KMS-11 (cell line): ENCODE measurements at regions not wholly inside any gene's neighbourhood (a gene's known extent, or its start where the extent isn't known, plus 50 kb on each side); places are given as distances from the start of the nearest gene placed in this dataset.

Source experiments
- H2AFZ ChIP-seq: fragments of 200-600 bp; sonication (generic); 2 replicates; pipeline ENCODE4 v1.6.1; 2016; ENCODE audit warnings: antibody characterized with exemption, mixed run types, low read depth
- H3K27ac ChIP-seq: fragments of 200-600 bp; sonication (generic); 2 replicates; pipeline ENCODE4 v1.6.1; 2016; ENCODE audit warnings: mild to moderate bottlenecking, mixed run types
- H3K27me3 ChIP-seq: fragments of 200-600 bp; sonication (generic); 2 replicates; pipeline ENCODE4 v1.6.1; 2017; ENCODE audit warnings: mild to moderate bottlenecking, low read depth, mixed run types, moderate library complexity; ENCODE audit not compliant: insufficient read depth
- H3K36me3 ChIP-seq: fragments of 200-600 bp; sonication (generic); 2 replicates; pipeline ENCODE4 v1.6.1; 2017; ENCODE audit warnings: mild to moderate bottlenecking, mixed run types; ENCODE audit not compliant: insufficient read depth
- H3K4me1 ChIP-seq: fragments of 200-600 bp; sonication (generic); 2 replicates; pipeline ENCODE4 v1.6.1; 2016; ENCODE audit warnings: mild to moderate bottlenecking, low read depth, mixed run types; ENCODE audit not compliant: poor library complexity, severe bottlenecking
- H3K4me2 ChIP-seq: fragments of 200-600 bp; sonication (generic); 2 replicates; pipeline ENCODE4 v1.7.0; 2016; ENCODE audit warnings: mild to moderate bottlenecking, mixed run types
- H3K4me3 ChIP-seq: fragments of 200-600 bp; sonication (generic); IDR thresholded peaks from 2 replicates; pipeline ENCODE4 v1.6.1; 2017; ENCODE audit warnings: low read depth, low read length, mixed read lengths; ENCODE audit not compliant: insufficient read depth
- H3K79me2 ChIP-seq: fragments of 200-600 bp; sonication (generic); 2 replicates; pipeline ENCODE4 v1.6.1; 2016; ENCODE audit warnings: low read depth, mixed run types; ENCODE audit not compliant: insufficient read depth
- H3K9ac ChIP-seq: fragments of 200-600 bp; sonication (generic); 2 replicates; pipeline ENCODE4 v1.6.1; 2016; ENCODE audit warnings: mild to moderate bottlenecking, mixed run types
- H4K20me1 ChIP-seq: fragments of 200-600 bp; sonication (generic); 2 replicates; pipeline ENCODE4 v1.6.1; 2016; ENCODE audit warnings: mild to moderate bottlenecking, mixed run types; ENCODE audit not compliant: insufficient read depth
- TF ChIP-seq, protein P1 (sequence below): fragments of 200-600 bp; sonication (generic); conservative IDR thresholded peaks from 2 replicates; pipeline ENCODE4 v1.6.1; 2017; ENCODE audit warnings: low read depth, mild to moderate bottlenecking, antibody characterized with exemption, low read length, moderate library complexity, mixed read lengths

DNA sequence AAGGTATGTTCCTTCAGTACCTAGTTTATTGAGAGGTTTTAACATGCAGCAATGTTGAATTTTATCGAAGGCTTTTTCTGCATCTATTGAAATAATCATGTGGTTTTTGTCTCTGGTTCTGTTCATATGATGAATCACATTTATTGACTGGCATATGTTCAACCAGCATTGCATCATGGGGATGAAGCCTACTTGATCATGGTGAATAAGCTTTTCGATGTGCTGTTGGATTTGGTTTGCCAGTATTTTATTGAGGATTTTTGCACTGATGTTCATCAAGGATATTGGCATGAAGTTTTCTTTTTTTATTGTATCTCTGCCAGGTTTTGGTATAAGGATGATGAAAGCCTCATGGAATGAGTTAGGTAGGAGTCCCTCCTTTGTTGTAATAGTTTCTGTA, 204.0 kb upstream of the GNAI1 start:
- Histone ChIP-seq H2AFZ (no peak overlapping the region), H3K4me2 (no peak overlapping the region)

DNA sequence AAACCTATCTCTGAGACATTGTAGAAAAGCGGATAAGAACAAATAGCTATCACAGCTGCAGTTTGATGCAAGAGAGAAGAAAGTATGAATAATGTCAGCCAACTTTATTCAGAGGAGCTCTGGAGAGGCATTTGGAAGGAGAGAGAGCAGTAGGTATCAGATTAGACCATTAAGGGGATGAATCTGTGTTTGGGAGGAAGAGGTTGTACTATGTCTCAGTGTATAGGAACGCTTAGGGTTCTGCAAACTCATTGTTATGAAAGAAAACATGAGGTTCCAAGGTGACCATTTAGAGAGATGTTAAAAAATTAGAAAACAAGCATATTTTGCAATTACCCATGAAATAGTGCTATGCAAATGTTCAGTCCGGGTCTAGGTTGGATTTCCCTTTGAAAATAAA, 207.5 kb upstream of the GNAI1 start:
- Histone ChIP-seq H3K4me1 (no peaks in the 10 kb centered on the region), H3K79me2 (no peaks in the 10 kb centered on the region), H4K20me1 (no peaks in the 10 kb centered on the region), H3K36me3 (no peaks in the 10 kb centered on the region), H3K27me3 (no peaks in the 10 kb centered on the region), H2AFZ (no peak overlapping the region), H3K4me2 (no peak overlapping the region), H3K9ac (no peak overlapping the region), H3K27ac (no peak overlapping the region), H3K4me3 (no peak overlapping the region)
- TF ChIP-seq, protein P1, sequence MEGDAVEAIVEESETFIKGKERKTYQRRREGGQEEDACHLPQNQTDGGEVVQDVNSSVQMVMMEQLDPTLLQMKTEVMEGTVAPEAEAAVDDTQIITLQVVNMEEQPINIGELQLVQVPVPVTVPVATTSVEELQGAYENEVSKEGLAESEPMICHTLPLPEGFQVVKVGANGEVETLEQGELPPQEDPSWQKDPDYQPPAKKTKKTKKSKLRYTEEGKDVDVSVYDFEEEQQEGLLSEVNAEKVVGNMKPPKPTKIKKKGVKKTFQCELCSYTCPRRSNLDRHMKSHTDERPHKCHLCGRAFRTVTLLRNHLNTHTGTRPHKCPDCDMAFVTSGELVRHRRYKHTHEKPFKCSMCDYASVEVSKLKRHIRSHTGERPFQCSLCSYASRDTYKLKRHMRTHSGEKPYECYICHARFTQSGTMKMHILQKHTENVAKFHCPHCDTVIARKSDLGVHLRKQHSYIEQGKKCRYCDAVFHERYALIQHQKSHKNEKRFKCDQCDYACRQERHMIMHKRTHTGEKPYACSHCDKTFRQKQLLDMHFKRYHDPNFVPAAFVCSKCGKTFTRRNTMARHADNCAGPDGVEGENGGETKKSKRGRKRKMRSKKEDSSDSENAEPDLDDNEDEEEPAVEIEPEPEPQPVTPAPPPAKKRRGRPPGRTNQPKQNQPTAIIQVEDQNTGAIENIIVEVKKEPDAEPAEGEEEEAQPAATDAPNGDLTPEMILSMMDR, result no peak

More for the DNA sequence above, 204.0 kb upstream of the GNAI1 start:
- H3K36me3 ChIP-seq, result no peaks in the 10 kb centered on the region
- TF ChIP-seq, protein P1, result no peak
- H3K9ac ChIP-seq, result no peak overlapping the region
- no peaks in the 10 kb centered on the region for H3K4me1 ChIP-seq
- no peak overlapping the region for H3K4me3 ChIP-seq
- no peaks in the 10 kb centered on the region for H4K20me1 ChIP-seq
- no peaks in the 10 kb centered on the region for H3K27me3 ChIP-seq
- H3K27ac ChIP-seq, result no peak overlapping the region
- H3K79me2 ChIP-seq, result no peaks in the 10 kb centered on the region

DNA sequence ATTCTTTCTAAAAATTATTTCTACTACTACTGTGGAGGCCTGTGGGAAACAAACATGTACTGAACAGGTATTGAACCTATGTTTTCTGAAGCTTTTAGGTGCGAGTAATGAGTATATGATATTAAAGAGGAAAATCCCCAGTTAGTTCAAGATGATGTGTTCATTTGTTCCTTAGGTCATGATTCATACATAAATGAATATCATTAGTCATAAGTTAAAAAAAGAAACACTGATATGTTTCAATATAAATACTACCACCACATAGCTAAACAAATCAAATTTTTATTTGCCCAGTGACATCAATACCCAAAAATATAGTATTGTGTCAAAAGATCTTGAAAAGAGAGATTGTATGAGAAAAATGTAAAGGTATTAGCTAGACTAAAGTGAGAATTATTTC, 210.7 kb upstream of the GNAI1 start:
- no peaks in the 10 kb centered on the region for H3K4me1 ChIP-seq
- TF ChIP-seq, protein P1, result no peak
- no peak overlapping the region for H3K4me2 ChIP-seq
- no peaks in the 10 kb centered on the region for H4K20me1 ChIP-seq
- no peak overlapping the region for H3K4me3 ChIP-seq
- H3K27me3 ChIP-seq, result no peaks in the 10 kb centered on the region
- H3K36me3 ChIP-seq, result no peaks in the 10 kb centered on the region
- H3K79me2 ChIP-seq, result no peaks in the 10 kb centered on the region
- H3K9ac ChIP-seq, result no peak overlapping the region
- H3K27ac ChIP-seq, result no peak overlapping the region
- no peak overlapping the region for H2AFZ ChIP-seq

DNA sequence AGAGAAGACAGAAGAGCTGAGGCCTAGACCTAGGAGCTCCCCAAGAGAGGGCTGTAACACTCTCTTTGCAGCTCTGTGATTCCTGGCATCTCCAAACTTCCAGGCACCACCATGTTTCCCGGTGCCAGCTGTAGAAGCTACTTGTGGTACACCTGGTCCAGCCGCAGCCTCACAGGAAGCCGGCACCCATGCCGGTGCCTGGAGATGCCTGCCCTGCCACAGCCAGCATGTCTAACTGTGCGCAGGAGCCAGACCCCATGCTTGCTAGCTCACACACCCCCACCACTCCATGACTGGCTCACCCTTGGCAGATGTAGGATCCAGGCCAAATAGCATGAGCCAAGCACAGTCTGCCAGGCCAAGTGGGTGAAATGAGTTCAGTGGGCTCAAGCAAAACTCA, 211.7 kb upstream of the GNAI1 start:
- Histone ChIP-seq H3K36me3 (no peaks in the 10 kb centered on the region), H3K4me1 (no peaks in the 10 kb centered on the region), H3K4me2 (no peak overlapping the region), H3K4me3 (no peak overlapping the region), H3K27ac (no peak overlapping the region), H4K20me1 (no peaks in the 10 kb centered on the region), H3K27me3 (no peaks in the 10 kb centered on the region), H3K79me2 (no peaks in the 10 kb centered on the region), H2AFZ (no peak overlapping the region), H3K9ac (no peak overlapping the region)
- TF ChIP-seq, protein P1, result no peak
